HG02798 (cell line): ENCODE measurements at regions not wholly inside any gene's neighbourhood (a gene's known extent, or its start where the extent isn't known, plus 50 kb on each side); places are given as distances from the start of the nearest gene placed in this dataset.
"Not testable (repeated sequence)": the region's sequence is repeated elsewhere in the genome, so short reads cannot be mapped to it uniquely, and the experiment has no call there.

Experiments
- ATAC-seq: cut with Tn5 transposase; IDR thresholded peaks from one replicate; pipeline ENCODE4 v1.9.1; 2021; ENCODE audit warnings: mild to moderate bottlenecking; ENCODE audit not compliant: unreplicated experiment, poor library complexity

DNA sequence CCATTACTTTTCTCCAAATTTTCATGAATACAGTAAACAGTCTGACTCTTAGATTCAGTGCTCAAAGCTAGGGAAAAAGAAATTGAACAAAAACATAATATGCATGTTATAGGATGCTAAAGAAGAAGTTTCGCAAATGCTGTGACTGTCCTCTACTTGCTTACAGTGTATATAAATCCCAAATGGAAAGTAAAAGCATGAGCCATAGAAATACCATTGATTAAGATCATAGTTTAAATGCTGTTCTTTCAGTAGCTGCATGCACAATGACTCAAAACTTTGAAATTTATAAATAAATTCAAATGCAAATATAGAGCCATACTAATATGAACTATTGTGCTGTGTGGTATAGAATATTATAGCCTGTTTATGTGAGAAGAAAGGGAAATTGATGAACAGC lies 1113.9 kb upstream of the ACVR2A start:
- ATAC-seq, result no peak

DNA sequence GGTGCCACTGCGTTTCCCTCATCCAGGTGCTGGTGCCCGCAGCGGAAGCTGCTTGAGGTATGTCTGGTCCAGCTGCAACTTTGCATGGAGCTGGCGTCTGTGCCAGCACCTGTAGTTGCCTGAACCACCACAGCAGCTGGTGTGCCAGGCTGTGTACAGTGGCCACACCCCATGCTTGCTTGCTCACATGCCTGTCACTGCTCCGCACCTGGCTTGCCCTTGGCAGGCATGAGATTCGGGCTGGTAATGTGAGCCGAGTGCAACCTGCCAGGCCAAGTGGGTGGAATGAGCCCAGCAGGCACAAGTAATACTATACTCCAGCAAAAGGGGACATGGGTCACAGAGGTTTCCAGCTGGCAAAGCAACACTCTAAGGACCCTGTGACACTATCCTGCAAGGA lies 1123.3 kb upstream of the ACVR2A start:
- ATAC-seq, result no peak

DNA sequence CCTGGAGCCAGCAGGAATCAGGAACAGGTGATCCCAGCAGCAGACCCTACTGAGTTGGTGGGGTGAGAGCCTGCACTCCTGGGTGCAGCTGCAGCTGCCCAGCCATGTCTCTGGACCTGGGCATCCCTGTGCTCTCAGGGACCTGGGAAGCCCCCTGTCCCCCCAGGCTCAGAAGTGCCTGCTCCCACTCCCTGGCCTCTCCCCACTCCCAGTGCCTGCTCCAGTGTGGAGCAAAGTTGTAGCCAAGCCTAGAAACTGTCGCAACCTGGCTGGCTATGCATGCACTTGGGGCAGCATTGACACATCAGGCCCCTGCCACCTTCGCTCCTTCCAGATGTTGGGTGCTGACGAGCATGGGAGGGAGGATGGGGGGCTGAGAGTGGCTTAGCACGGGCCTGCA lies 1124.7 kb upstream of the ACVR2A start:
- no peak for ATAC-seq

DNA sequence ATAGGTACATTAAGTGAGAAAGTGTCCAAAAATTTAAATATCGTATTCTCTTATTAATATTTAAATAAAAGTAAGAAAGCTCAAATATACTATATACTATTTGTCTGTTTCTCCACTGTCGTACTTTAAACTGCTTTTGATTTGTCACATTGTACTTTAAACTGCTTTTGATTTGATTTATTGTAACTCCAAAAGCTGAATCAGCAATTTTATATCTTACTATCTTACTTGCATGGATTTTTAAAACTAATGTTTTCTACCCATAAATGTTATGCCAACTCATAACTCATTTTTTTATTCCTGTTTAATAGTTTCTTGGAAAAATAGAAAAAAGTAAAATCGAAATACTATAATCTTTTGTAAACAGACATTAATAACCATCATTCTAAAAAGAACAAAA lies 1128.2 kb upstream of the ACVR2A start:
- no peak for ATAC-seq

DNA sequence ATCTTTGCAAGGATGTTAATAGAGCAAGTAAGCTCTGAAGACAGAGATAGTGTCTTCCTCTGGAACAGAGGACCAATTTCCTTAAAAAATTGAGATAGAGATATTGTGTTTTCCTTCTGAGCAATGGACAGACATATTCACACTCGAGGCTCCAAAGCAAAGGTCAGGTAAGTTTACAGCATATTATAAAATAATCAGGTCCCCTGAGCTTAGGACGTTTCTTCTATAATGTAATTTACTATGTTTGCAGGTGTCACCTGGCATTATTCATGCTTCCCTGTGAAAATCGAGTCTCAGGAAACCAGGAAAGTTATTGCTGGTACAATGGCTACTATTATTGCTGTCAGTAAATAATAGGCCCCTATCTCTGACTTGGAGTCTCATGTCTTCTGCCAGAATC lies 1135.8 kb upstream of the ACVR2A start:
- ATAC-seq, result no peak

DNA sequence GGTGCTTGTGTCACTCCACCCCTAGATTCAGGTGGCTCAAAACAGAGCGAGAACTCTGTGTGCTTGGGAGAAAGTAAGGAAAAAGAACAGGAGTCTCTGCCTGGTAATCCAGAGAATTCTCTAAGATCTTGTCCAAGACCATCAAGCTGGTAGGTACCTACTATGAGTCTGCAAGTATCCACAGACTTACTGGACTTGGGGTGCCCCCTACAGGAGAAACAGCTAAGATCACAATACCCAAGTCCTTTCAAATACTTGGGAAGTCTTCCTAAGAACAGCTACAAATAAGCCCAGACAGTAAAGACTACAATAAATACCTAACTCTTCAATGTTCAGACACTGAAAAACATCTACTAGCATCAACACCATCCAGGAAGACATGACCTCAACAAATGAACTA lies 1143.6 kb upstream of the ACVR2A start:
- no peak for ATAC-seq

DNA sequence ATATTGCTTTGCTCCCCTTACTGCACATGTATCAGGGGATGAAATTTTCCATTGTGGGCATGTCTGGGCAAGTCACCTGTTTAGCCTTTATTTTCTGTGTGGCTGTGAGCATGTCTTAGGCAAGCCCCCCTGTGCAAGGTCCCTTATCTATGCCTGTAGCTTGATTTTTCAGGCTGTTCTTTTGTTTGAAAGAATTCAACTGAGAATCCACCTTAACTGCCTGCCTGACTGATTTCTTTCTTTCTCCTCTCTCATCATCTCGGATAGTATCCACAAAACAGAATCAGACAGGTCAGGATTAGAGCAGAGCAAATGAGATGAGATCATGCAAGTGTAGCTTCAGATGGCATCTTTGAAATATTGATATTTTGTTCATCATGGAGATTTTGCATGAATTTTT lies 1147.5 kb upstream of the ACVR2A start:
- no peak for ATAC-seq

DNA sequence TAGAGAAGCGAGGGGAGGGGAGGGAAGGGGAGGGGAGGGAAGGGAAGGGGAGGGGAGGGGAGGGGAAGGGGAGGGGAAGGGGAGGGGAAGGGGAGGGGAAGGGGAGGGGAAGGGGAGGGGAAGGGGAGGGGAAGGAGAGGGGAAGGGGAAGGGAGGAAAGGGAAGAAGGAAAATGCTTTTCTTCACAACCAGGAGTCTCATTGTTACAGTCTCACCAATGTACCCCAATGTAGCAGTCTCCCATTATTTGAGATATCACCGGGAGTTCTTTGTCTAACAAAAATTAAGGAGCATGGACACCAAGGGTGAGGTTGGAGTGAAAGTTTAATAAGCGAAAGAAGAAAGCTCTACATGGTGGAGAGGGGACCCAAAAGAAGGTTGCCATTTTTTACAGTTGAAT lies 1148.0 kb upstream of the ACVR2A start:
- not testable (repeated sequence) for ATAC-seq

DNA sequence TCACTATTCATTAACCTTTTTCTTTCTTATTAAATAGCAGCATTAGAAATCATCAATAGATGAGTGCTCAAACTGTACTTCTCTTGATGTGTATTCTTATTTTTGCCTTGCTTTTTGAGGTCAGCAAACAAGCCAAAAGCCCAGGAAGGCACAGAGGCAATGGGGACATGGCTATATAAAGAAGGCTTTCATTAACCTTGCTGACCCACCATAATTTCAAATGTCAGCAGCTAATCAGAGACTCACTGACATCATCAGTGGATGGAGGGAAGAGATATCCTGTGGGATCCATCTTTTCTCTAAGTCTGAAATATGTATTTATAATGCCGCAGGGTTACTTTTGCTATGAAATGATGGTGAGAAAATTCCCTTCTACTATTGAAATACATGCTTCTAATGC lies 1162.8 kb upstream of the ACVR2A start:
- no peak for ATAC-seq

DNA sequence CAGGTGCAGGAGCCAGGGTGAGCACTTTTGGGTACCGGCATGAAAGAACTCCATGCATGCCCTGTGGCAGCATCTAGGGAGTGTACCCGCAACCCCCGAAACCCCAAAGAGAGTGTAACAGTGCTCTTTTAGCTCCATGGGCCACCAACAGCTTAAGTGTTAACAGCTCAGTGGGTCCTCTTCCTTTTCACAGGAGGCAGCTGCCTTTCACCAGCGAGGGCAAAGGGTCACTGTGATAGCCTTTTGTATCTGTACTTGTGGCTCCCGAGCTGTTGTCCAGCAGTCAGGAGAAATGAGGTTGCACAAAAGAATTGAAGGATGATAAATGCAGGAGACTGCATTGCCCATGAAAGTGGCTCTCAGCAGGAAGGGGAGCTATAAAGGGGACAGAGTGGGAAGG lies 1166.3 kb upstream of the ACVR2A start:
- ATAC-seq, result no peak

DNA sequence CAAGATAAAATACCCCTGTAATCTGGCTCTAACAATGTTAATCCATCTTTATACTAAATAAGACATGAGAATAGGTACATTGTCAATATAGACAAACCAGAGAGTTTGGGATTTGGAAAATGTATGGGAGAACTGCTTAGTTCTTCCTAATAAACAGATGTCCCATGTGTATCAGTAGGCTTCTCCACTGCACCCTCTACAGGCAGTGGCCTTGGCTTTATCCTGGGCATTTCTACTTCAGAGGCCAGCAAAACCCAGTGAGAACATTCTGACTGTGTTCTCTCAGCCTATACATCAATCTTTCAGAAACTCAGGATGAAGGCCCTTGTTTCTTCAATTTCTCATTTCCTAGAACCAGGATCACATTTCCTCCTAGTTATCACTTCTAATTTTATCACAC lies 1167.5 kb upstream of the ACVR2A start:
- no peak for ATAC-seq

DNA sequence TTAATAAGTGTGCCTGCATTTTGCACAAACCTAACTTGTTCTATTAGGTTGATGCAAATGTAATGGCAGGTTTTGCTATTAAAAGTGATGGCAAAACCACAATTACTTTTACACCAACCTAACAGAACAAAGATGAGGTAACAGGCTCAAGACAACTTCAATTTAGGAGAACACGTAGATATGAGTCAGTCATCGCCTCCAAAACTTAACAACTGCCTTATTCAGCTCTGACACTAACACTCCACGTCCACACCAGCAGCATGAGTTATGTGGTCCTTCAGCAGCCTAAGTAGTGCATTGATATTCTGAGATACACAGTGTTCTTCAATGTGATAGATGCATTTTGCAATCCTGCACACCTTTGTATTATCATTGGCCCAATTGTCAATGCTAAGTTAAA lies 1175.1 kb upstream of the ACVR2A start:
- ATAC-seq, result no peak

DNA sequence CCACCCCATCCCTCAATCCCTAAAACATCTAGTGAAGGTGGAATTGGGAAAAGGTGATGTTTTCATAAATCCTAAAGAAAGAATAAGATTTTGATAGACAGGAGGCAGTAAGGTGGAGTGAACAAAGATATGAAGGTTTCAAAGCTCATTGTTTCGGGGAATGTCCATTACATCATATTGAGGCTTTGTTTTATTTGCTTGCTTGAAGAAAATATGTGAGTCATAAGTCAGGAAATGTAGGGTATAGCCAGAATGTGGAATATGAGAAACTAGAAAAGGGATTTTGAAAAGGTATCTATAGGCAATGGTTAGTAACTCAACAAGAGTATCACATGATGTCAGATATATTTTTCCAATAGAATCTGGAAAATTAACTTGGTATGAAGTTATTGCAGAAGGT lies 1178.5 kb upstream of the ACVR2A start:
- ATAC-seq, result no peak

DNA sequence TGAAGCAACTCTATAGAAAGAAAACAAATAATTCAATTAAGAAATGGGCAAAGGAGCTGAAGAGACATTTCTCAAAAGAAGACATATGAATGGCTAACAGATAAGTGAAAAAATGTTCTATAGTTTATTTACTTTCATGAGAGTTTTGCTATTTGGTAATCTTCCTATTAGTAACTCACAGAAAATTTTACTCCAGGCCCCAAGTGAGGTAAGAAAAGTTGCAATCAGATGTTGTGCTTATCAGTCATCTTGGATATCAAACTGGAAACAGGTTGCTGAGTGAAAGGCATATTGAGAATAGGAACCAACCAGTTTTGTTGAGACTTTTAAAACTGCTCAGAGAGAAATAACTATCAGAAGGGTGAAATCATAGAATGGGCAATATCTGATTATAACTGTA lies 1179.0 kb upstream of the ACVR2A start:
- ATAC-seq, result no peak

DNA sequence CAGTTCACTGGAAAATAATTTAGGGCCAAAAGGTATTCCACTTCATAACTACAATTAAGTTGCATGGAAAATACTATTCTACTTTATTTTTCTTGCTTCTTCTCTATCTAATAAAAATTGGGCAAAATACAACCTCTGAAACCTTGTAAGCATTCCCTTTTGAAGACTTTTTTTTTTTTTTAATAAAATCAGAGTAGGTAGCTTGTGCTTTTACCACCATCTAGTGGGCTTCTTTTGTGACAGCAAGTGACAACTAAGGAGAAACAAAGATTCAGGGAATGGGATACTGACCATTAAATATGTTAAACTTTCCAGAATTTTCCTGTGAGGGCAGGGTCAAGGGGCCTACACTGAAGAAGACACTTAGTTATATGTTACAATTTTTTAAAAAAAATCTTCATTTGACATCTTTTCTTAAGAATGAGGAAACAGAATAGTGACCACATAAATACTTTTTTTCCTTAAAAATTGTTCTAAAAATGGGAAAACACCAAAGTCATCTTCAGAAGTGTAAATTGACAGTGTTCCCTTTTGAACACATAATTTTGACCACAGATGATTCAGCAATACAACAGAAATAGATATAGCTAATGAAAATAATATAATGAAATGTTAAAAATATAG lies 1183.2 kb upstream of the ACVR2A start:
- ATAC-seq, result no peak

DNA sequence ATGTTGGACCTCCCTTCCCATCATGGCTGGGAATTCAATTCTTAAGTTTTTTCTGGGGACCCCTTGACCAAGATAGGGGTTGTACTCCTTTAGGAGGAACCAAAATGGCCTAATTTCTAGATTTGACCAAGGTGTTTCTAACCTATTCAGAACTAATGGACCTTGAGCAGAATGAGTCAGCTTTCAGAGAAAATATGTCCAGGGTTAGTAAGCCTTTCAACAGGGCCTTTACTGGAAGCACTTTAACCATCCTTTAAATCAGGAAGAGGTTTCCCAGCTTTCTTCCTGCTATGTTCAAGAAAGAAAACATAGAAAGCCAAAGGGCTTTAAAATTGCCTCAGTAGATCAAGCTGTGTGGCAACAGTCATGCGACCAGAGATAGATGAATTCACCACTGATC lies 1184.9 kb upstream of the ACVR2A start:
- ATAC-seq, result no peak

DNA sequence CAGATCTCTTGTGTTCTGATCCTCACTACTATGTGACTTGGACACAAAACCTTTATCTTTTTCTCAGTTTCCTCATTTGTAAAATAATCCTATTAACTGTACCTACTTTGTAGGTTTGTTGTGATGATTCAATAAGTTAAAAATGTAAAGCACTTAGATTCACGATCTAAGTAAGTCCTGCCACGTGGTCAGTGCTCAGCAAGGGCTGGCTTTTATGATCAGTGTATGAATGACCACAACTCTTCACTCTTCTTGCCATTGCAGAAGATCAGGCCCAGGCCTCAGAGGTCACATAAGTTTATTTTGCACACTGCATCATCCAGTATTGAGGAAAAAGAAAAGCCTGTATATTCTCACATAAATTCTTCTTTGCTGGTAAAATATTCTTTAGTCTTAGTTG lies 1192.5 kb upstream of the ACVR2A start:
- ATAC-seq, result no peak

DNA sequence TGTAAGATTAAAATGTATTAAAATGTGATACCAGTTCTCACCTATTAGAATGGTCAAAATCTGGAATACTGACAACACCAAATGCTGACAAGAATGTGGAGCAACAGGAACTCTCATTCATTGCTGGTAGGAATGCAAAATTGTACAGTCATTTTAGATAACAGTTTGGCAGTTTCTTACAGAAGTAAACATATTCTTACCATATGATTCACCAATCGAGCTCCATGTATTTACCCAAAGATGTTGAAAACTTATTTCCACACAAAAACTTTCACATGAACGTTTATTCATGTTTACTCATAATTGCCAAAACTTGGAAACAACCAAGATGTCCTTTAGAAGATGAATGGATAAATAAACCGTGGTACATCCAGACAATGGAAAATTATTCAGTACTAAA lies 1193.5 kb upstream of the ACVR2A start:
- no peak for ATAC-seq

DNA sequence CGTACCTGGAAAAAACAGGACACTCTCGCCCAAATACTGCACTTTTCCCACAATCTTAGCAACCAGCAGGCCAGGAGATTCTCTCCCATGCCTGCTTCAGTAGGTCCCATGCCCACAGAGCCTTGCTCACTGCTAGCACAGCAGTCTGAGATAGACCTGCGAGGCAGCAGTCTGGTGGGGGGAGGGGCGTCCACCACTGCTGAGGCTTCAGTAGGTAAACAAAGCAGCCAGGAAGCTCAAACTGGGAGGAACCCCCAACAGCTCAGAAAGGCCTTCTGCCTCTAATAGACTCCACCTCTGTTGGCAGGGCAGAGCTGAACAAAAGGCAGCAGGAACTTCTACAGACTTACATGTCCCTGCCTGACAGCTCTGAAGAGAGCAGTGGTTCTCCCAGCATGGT lies 1202.8 kb upstream of the ACVR2A start:
- no peak for ATAC-seq

DNA sequence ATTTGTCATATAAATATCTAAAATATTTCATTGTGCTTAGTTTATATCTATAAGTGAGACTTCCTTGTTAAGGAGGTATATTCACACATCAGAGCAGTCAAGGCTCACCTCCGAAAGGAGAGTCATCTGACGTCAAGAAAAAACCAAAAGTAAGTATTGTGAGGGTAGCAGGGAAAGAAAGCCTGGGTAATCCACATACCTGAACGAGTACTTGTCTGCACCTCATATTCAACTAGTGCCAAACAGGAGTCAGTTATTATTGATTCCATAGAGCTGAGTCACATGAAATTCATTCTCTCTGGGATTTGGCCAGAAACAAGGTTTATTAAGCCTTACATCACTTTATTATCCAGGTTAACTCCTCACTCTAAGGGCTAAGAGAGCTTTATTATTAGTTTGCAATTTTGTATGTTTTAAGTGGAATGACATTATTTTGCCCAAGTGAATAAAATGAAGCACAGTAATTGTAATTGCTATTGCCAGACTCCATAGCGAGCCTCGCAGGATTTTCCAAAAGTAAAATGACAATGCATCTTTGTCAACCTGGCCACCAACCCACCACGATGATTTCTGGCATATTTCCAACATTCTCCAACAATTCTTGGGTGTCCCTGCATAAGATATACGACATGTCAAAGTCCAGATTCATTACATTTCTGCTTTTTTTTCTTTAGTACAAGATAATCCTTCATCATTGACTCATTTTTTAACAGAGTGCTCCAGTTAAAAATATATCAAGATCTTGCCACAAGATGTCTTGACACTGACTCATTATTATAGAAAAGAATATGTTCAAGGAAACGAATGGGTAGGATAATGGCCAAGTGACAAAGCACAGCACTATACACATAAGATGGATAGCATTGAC lies 1210.4 kb upstream of the ACVR2A start:
- ATAC-seq, result no peak

DNA sequence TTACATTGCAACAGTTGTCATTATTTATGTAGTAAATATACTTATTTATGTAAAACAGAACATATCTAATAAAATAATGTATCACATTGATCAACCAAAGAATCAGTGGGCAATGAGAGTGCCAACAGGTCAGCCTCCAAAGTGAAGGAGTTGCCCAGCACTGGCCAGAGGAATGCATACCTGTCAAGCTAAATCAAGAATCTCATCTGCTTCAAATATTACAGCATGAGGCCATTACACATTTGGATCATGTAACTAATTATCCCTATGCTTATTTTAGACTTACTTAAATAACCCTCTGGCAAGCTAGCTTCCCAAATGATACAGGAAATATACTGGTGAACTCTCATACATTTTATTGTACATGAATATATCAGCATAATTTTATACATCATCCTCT lies 1211.7 kb upstream of the ACVR2A start:
- no peak for ATAC-seq

DNA sequence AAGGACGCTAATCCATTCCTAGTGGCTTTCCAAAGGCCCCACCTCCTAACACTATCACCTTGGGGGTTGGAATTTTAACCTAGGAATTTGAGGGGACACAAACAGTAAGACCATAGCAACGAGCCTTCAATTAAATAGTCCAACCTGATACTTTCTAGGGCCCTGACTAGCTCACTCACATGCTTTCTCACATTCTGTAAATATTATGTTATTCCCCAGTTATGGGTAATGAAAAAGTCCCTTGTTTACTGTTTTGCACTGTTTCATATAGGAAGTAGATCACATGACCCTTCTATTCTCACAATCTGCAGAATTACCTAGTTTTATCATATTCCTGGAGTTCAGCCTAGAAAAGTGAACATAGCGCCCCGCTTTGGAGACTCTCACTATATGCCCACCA lies 1212.1 kb upstream of the ACVR2A start:
- ATAC-seq, result no peak
